ENCODE measurements at regions not wholly inside any gene's neighbourhood (a gene's known extent, or its start where the extent isn't known, plus 50 kb on each side); places are given as distances from the start of the nearest gene placed in this dataset.

GRCh38 chr5:61738446-61738845 is 406.4 kb downstream of the ZSWIM6 start:
- Histone ChIP-seq H3K27me3 (no peaks in the 10 kb centered on the region), H3K9me3 (no peaks in the 10 kb centered on the region), H3K27ac (no peak overlapping the region), H3K4me3 (no peak overlapping the region), H3K36me3 (no peaks in the 10 kb centered on the region), H3K4me1 (no peaks in the 10 kb centered on the region)
- ATAC-seq, result no peak
- intact Hi-C loops (cut with DNase I), result no loop called here
- DNase-seq, result no peak
- TF ChIP-seq, protein P1, sequence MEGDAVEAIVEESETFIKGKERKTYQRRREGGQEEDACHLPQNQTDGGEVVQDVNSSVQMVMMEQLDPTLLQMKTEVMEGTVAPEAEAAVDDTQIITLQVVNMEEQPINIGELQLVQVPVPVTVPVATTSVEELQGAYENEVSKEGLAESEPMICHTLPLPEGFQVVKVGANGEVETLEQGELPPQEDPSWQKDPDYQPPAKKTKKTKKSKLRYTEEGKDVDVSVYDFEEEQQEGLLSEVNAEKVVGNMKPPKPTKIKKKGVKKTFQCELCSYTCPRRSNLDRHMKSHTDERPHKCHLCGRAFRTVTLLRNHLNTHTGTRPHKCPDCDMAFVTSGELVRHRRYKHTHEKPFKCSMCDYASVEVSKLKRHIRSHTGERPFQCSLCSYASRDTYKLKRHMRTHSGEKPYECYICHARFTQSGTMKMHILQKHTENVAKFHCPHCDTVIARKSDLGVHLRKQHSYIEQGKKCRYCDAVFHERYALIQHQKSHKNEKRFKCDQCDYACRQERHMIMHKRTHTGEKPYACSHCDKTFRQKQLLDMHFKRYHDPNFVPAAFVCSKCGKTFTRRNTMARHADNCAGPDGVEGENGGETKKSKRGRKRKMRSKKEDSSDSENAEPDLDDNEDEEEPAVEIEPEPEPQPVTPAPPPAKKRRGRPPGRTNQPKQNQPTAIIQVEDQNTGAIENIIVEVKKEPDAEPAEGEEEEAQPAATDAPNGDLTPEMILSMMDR (IDR thresholded peaks at IDR 0.05), result no peak

DNA sequence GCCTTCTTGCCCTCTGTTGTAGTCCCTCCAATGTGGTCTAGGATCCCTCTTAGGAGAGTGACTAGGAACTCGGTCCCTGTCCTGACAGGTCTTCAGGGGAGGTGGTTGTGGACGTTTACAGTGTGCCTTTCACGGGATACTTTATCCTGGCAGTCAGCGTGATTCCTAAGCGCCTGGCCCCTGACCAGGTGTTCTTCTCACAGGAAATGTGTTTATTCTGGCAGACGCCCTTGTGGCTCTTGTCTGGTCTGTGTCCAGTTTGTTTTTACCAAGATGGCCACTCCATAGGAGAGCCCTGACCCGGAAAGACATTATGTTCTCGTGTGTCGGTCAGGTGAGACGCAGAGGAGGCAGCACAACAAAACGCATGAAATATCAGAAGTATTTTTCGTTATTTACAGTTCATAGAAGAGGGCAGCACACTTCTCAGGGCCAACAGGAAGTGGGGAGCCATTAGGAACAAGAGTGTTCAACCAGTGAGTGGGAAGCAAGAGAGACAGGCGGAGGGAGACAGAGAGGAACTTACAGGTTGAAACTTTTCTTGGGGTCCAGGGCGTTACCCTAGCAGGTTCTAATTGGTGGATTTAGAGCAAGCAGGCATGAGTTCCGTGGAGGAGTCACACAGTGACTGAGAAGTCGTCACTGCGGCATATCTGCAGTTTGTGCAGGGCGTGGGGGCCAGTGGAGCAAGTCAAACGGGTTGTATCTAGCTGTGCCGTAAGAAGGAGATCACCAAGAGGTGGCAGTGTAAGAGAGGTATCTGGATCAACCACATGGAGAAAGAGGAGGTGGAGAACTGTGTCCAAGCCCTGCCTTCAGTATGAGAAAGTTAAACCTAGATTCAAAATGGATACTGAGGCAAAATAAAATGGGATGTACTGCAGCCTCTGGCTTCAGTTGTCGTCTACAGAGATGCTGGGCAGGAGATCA is 412.9 kb downstream of the ZSWIM6 start:
- Histone ChIP-seq H3K4me1 (no peaks in the 10 kb centered on the region), H3K27me3 (no peaks in the 10 kb centered on the region), H3K27ac (no peak overlapping the region), H3K4me3 (no peak overlapping the region), H3K36me3 (no peaks in the 10 kb centered on the region), H3K9me3 (no peaks in the 10 kb centered on the region)
- TF ChIP-seq, protein P1 (IDR thresholded peaks at IDR 0.05), result no peak
- intact Hi-C loops (cut with DNase I), result no loop called here
- ATAC-seq, result no peak
- DNase-seq, result no peak

- Histone ChIP-seq H3K4me3 (no peak overlapping the region), H3K9me3 (no peaks in the 10 kb centered on the region), H3K27ac (no peak overlapping the region), H3K4me1 (no peaks in the 10 kb centered on the region), H3K36me3 (no peaks in the 10 kb centered on the region), H3K27me3 (no peaks in the 10 kb centered on the region)
- intact Hi-C loops (cut with DNase I), result no loop called here
- TF ChIP-seq, protein P1 (IDR thresholded peaks at IDR 0.05), result no peak
- ATAC-seq (no peak), DNase-seq (no peak)
Measured at GRCh38 chr5:61746831-61747575, 414.9 kb downstream of the ZSWIM6 start.

GRCh38 chr5:61748121-61748520 is 416.1 kb downstream of the ZSWIM6 start:
- no peaks in the 10 kb centered on the region for H3K9me3 ChIP-seq
- no peak overlapping the region for H3K4me3 ChIP-seq
- H3K36me3 ChIP-seq, result no peaks in the 10 kb centered on the region
- ATAC-seq, result no peak
- TF ChIP-seq, protein P1 (IDR thresholded peaks at IDR 0.05), result no peak
- intact Hi-C loops (cut with DNase I), result no loop called here
- H3K27me3 ChIP-seq, result no peaks in the 10 kb centered on the region
- H3K4me1 ChIP-seq, result no peaks in the 10 kb centered on the region
- no peak for DNase-seq
- no peak overlapping the region for H3K27ac ChIP-seq

DNA sequence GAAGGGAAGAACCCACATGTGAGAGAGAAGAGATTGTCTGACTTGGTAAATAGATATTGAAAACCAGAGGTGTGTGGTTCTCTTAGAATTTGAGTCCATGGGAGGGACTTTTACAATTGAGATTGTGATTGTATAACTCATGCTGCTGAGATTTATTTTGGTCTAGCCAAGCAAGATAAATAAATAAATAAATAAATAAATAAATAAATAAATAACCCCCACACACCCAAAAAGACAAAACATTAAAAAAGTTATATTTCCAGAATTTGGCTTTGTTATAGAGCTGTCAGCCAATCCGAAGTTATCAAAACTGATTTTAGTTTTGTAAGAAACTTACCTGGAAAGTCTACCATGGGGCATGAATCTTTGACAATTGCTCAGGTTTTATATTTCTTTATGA is 416.6 kb downstream of the ZSWIM6 start:
- intact Hi-C loops (cut with DNase I), result no loop called here
- no peaks in the 10 kb centered on the region for H3K27me3 ChIP-seq
- no peak overlapping the region for H3K4me3 ChIP-seq
- H3K9me3 ChIP-seq, result no peaks in the 10 kb centered on the region
- DNase-seq (no peak), ATAC-seq (no peak)
- H3K36me3 ChIP-seq, result no peaks in the 10 kb centered on the region
- TF ChIP-seq, protein P1 (IDR thresholded peaks at IDR 0.05), result no peak
- no peak overlapping the region for H3K27ac ChIP-seq
- no peaks in the 10 kb centered on the region for H3K4me1 ChIP-seq
